HPDE6-E6E7 (cell line): ENCODE measurements at regions not wholly inside any gene's neighbourhood (a gene's known extent, or its start where the extent isn't known, plus 50 kb on each side); places are given as distances from the start of the nearest gene placed in this dataset.

Experiments
- DNase-seq: peaks from one replicate; pipeline ENCODE4 v3.0.0; 2011; ENCODE audit warnings: missing footprints; ENCODE audit errors: extremely low spot score

DNA sequence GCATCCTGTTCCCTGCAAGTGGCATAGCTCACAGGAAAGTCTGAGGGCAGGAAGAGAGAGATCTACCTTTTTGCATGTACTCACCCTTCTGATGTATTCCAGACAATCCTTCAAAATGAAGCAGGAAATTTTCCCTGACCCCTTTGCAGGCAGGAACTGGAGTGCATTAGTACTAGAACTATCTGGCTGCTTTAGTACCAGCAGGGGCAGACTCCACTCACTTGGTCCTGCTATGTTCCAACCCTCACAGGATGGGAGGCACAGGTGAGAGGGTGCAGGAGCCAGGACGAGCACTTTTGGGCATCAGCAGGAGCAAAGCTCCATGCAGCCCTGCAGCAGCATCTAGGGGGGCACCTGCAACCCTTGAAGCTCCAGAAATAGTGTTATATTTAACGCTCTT, 116.3 kb upstream of the IGF1 start:
- DNase-seq: no peak

DNA sequence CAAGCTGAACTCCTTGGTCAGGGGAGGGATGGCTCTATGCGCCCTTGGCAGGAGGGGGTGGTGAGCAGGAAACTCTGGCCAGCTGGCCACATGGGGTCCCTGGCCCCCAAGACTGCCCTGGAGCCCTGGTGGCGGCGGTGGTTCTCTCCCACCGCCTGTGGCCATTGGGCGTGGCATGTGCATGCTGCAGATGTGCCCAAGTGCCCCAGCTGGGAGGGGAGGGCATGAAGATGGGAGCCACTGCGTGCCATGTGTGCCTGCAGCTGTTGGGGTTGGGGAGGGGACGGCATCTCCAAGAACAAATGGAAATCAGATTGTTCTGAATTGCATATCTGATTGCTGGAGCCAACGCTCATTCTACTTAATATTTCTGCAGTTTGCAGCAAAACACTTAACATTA, 115.7 kb upstream of the IGF1 start:
- no peak for DNase-seq

DNA sequence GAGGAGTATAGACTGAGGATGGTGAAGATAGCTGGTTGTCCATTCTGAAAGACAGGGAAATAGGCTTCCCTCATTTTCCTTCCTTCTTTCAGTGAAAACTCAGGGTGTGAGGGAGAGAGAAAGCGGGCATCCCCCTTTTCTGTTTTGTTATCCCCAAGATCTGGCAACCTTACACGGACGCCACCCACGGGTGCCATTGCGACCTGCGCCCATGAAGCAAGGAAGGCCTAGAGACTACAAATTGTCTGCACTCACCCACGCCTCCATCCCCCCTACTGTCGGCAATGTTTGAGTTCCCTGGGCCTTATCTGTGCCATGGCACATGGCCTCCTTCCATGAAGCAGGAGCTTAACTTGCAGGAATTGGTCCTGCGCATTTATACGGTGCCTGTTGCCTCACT, 115.0 kb upstream of the IGF1 start:
- DNase-seq: no peak

DNA sequence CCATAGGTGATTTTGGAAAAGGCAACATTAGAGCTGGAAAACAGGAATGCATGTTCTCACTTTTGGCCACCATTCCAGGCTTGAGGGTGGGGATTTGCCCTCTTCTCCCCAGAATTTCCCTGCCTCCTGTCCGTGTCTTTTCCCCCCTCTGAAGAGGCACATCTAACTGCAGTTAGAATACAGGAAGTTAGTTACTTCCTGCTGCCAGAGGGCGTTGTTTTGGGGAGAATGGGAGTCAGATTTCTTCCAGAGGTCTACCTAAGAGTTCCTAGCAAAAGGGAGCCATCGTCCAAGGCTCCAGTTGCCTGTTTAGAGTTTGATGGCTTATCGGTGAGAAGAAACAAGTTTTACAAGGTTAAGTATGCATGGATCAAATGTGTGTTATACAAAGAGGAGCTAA, 112.8 kb upstream of the IGF1 start:
- no peak for DNase-seq

DNA sequence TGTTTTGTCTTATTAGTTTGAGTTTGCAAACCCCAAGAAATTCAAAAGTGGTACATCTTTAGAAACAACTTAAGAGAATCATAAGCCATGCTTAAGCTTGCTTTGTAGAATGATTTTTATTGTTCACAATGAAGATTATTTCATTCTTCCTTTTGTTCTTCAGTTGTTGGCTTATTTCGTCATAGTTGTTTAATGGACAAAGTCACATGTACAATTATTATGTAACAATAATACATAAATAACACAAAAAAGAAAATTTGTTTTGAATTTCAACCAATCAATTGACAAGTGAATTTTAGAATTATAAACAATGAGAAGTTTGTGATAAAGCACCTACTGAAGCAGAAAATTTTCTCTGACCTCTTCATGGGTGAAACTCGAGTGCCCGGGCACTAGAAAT, 111.8 kb upstream of the IGF1 start:
- DNase-seq: no peak

DNA sequence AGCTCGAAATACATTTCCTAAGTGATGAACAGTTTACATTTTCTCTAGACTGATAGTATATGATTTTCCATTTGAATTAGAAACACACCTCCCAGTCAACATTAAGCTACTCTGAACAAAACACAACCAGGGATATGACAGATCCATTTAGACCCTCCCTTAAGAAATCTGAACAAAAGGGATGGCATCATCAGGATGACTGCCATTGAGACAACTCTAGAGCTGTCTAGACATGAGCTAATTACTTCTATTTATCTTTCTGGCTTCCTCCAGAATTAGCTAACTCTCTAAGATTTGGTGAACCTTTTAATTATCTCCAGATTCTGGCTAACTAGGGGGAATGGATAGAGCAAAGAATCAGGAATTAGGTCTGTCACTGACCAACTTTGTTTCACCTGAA, 92.9 kb upstream of the IGF1 start:
- DNase-seq: no peak

DNA sequence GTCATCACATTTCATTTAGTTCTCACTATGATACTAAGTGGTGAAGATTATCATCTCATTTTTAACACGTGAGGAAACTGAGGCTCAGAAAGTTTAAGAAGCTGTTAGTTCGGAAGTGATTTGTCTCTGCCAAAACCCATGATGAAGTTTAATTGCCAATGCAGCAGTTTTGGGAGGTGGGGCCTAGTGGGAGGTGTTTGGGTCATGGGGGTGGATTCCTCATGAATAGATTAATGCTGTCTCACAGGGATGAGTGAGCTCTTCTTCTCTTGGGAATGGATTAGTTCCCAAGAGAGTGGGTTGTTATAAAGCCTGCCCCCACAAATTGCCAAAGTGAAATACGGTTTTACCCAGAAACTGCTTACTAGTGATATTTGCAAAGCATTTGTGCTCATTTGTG, 91.5 kb upstream of the IGF1 start:
- DNase-seq: no peak

DNA sequence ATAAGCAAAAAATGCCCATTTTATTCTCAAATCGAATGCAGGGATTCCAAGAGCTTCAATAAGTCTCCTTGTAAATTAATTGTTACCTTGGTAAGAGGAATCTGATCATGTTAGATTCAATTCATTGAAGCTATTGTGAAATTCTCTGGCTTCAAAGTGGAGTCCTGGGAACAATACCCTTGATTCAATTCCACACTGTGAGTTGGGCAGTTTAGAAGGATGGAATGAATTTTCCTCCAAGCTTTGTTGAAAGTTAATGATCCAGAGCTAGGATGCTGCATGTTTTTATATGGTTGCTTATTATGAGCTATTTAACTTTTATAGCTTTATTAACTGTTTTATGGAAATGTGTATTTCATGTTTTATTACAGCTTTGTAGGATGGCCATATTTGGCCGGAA, 89.9 kb upstream of the IGF1 start:
- DNase-seq: no peak

DNA sequence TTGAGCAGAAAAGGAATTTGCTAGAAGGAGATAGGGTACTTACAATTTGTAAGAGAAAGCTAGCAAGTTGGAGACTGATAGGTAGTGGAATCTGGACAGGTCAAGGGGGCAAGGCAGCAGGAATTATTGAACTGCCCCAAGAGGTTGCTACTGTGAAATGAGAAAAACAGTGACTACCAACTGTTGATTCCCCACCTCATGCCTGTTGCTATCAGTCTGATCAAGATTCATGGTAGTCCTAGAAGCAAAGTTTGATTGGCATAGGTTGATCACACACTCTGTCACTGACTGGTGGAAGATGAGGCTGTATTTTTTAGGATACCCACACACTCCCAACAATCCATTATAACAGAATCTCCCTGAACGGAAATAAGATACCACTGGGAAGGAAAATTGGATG, 89.4 kb upstream of the IGF1 start:
- no peak for DNase-seq

DNA sequence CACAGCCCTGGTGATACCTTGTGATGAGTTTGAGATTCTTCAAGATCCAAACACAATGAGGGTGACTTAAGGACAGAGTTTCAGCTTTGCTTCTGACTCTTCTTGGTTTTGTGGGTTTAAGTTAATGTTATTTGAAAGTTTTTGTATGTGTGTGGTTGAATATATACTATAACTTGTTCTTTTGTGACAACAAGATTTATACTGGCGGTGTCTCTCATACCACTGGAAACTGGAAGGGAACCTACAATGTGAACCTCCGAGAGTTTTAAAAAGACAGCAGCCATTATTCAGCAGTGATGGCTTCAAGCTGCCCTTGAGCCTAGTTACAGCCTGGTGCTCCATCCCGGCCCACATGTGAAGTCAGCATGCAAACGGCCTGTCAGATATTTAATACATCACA, 87.9 kb upstream of the IGF1 start:
- no peak for DNase-seq

DNA sequence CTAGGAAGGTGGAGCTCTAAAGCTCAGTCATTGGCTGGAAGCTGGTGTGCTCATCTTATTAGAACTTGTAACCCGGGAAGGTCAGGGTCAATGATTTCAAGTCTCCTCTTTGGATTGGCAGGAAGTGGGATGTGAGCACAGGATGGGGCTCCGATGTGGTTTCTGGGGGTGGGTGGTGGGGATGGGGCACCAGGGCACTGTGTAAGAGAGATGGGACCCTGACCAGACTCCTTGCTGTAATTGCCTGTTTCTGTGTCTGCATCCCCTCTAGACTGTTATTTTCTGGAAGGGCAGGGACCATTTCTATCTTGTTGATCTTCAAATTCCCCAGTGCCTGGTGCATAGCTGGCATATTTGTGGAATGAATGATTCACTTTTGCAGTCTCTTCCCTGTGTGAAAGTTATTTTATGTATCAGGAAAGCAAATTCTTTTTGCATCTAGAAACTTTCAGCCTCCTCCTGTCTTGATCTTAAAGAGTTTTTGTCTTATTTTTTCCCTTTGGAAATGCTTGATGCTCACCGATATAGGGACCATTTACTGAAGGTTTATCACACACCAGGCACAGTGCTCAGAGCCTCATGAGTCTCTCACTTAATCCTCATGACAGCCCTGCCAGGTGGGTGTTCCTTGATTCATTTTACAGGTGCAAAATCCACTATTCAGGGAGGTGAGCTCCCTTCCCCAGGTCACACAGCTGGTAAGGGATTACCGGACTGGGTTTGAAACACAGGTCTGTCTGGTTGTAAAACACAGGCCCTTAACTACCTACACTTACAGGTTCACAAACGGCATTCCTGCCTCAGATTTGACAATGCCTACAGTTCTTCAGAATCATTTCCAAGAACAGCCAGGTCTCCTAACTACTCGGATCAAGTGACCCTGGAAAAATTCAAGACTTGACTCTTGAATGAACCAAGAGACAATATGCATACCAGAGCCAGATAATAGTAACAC, 86.9 kb upstream of the IGF1 start:
- no peak for DNase-seq

DNA sequence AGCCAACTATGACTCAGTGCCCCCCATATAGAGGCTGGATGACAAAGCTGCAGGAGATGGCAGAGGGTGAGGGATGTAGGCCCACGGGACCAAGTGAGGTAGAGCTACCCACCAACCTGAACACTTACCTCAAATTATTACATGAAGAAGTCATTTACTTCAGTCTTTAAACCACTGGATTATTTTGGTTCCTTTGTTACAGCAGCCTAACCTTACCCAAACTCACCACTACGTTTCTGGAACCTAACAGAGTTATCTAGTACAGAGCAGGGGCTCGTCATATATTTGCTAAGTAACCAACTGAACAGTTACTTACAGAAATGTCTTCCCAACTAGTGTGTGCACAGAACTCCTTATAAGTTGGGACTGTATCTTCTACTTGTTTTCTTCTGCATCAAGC, 85.2 kb upstream of the IGF1 start:
- no peak for DNase-seq

DNA sequence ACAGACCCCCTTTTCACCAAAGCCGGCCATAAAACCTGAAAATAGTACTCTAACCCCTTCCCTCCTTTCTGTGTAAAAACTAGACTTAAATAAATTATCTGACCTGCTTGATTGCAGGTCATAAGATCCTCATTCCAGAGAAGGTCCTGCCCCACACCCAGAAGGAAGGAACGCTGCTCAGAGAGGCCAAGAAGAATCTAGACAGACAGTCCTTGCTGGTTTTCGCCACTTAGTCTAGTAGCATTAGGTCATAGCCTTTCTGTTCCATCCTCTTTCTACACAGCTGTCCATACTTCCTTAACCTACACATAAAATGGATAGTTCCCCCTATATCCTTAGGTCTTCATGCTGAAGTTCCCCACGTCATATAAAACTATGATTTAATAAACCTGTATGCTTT, 83.7 kb upstream of the IGF1 start:
- DNase-seq: no peak

DNA sequence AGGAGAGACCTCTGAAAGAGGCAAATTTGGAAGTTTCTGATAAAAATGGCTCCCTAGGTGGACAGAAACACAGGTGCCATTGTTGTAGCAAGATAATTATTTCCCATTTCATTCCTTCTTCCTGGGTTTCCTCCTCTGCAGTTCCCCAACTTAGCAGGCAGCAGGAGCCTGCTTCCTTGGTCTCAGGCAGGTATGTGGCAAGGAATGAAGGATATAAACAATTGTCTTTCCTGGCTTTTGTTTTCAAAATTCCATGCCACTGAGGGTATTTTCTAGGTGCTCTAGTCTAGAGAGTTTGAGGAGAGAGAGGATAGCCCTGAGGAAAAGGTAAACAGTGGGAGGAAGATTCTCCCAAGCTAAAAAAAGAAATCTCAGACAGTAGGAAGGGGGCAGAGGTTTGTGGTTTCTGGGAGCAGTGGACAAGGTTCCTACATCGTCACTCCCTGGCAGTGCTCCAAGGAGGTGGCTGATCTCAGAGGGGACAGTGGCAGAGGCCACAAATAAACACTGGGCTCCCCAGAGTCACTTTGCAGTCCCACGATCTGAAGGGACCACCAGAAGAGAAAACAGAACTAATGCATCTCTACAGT, 82.6 kb upstream of the IGF1 start:
- DNase-seq: no peak

DNA sequence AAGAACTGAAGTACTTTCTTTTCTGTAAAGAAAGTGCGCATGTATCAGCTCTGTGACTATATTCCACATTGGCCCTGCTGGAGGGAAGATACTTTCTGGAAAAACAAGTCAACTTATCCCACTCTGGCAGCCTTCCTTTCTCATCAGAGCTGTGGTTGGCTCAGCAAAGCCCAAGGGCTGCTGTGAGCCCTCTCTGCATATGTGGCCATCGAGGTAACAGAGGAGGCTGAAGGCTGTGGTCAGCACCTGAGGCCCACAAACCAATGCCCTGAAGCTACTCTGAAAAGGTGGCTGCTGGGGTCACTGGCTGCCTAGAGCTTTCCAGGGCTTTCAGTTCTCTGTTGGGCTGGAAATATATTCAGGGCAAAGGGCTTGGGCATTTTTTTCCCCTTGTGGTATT, 70.8 kb upstream of the IGF1 start:
- no peak for DNase-seq

DNA sequence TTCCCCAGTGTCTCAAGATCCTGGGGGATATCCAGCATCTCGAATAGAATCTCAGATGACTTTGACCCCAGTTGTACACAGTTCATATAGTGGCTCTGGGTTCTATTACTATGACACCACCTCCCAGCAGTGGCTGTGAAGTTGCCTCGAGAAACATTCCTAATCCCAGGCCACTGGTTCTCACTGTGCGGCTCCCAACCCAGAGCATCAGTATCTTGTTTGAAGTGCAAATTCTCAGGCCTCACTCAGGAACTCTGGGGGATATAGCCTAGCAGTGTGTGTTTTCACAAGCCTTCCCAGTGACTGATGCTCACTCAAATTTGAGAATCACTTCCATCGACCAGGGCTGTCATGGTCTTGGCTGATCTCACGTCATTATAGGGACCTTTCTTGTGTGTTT, 69.3 kb upstream of the IGF1 start:
- DNase-seq: no peak

DNA sequence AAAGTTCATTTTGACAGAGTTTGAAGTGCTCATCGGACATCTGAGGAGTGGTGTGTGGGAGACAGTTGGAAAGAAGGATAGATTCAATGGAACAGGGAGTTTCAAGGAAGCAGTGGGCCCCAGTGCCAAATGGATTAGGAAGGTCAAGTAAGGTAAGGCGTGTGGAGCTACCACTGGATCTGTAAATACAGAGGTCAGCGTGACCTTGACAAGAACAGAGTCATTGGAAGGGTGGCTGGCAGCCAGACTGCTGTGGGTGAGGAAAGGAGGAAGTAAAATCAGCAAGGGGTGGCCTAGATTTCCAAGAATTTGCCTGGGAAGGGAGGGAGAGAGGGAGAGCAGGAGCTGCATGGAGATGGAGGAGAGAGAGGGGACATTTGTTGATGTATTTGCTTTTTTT, 68.2 kb upstream of the IGF1 start:
- DNase-seq: no peak

DNA sequence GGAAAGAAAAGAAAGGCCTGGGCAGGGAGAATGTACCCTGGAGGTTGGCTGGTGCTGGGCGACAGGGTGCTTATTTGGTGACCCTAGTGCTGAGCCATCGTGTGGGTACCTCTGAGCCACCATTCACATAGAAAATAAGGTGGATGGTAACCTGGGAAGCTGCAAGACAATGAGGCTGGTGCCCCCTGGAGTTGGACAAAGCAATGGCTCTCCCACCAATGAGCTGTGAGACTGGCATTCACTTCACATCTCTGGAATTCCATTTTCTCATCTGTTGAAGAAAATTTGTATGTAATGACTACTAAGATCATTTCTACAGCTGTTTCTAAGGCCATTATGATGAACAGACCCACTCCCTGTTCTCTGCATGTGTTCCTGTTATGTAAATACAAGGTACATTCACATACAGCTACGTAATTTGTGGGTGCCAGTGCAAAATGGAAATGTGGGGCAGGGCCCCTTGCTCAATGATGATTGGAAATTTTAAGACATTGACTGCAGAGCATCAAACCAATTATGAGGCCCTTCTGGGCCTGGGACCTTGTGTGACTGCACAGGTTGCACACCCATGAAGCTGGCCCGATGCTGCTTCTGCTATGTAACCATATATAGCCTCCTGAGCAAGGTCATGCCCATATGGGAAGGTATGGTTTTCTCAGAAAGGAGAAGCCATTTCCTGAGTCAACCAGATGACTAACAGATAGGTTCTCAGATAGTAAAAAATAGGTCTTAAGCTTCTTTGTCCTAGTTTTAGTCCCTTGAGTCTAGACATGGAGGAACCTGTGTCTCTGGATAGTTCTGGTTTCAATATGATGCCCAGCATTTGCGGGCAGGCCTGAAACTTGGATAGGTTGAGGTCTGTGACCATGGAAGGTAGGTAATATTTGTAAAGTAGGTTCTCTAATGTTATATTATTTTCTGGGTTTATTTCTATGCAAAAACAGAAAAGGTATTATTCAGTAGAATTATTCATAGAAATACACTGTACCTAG, 63.4 kb upstream of the IGF1 start:
- DNase-seq: no peak

DNA sequence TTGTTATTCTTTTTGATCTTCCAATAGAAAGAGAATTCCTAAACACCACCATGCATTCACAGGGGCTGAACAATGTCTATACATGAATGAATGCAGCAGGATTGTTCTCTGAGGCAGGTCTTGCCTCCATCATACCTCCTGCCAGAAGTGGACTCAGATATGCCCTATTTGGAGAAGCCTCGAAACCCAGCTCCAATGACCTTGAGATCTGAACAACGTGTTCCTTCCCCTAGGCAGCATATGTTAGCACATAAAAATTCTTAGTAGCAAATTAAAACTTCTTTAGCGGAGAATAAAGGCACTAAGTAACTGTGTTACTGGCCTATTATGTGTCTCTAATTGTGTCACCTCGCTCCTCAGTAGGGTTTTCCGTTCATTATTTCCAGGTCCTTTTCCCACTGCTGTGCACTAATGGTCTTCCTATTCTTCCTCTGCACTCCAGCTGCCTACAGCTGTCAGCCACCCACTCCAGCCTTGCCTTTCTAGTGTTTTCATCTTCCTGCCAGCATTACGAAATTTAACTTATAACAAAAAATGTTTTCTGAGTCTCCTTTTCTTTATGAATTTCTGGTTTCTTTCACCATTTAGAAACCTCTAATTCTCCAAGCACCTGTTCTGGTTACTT, 62.6 kb upstream of the IGF1 start:
- DNase-seq: no peak

DNA sequence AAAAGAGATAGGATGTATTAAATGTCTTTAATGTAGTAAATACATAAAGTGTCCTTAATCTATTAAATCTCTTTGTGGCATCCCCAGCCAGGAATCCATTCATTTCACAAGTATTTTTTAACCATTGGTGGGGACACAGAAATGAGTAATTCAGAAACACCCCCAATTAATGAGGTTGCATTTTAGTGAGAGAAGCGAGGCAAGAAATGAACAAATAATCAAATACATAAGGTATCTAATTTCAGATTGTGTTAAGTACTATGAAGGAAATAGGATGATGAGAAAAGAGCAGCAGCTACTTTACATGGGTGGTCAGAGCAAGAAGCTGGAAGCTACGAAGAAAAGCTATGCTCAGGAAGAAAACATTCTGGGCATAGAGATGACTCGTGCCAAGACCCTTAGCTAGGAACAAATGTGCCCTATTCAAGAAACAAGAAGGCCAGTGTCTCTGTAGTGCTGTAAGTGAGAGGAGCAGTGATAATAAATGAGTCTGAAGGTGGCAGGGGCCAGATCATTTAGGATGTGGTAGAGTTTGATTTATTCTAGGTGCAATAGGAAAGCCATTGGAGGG, 60.5 kb upstream of the IGF1 start:
- DNase-seq: no peak
